Nephron (organoid): ENCODE measurements at regions not wholly inside any gene's neighbourhood (a gene's known extent, or its start where the extent isn't known, plus 50 kb on each side); places are given as distances from the start of the nearest gene placed in this dataset.

Experiments
- H3K27ac Mint-ChIP-seq, 3 experiments: 2 replicates each; pipeline ENCODE4 v1.8.0; 2020; ENCODE audit warnings: mixed read lengths in 3 of 3, mild to moderate bottlenecking in 2 of 3, moderate library complexity in 1 of 3
- H3K27me3 Mint-ChIP-seq: 2 replicates; pipeline ENCODE4 v1.8.0; 2021; ENCODE audit warnings: low read depth, mild to moderate bottlenecking, moderate library complexity, mixed read lengths
- H3K36me3 Mint-ChIP-seq: 2 replicates; pipeline ENCODE4 v1.8.0; 2020; ENCODE audit warnings: low read depth, mixed read lengths
- H3K4me1 Mint-ChIP-seq: 2 replicates; pipeline ENCODE4 v1.8.0; 2020; ENCODE audit warnings: mixed read lengths
- H3K4me3 Mint-ChIP-seq, 3 experiments: 2 replicates each; pipeline ENCODE4 v1.8.0; 2020; ENCODE audit warnings: mild to moderate bottlenecking in 3 of 3, mixed read lengths in 3 of 3, moderate library complexity in 2 of 3
- H3K9me3 Mint-ChIP-seq: 2 replicates; pipeline ENCODE4 v1.8.0; 2020; ENCODE audit warnings: mixed read lengths
- CTCF ChIP-seq, 3 experiments: fragments of 200-600 bp; sonication (generic); IDR thresholded peaks; one replicate each; pipeline ENCODE4 v1.5.0; 2021; ENCODE audit warnings: antibody characterized with exemption in 3 of 3; ENCODE audit not compliant: unreplicated experiment in 3 of 3

GRCh38 chr10:4008676-4009382 lies 223.8 kb upstream of the KLF6 start:
- no peaks in the 10 kb centered on the region for H3K36me3 Mint-ChIP-seq
- H3K27ac Mint-ChIP-seq: no peak overlapping the region
- H3K4me1 Mint-ChIP-seq: peaks cover 10% of the 10 kb centered on the region
- H3K9me3 Mint-ChIP-seq: no peaks in the 10 kb centered on the region
- H3K4me3 Mint-ChIP-seq: no peak overlapping the region
- no peak for TF ChIP-seq CTCF (IDR thresholded peaks at IDR 0.05; ENCODE audit: unreplicated experiment in 3 of 3)
- H3K27me3 Mint-ChIP-seq: peaks cover 18% of the 10 kb centered on the region

GRCh38 chr10:4007771-4008170 lies 222.8 kb upstream of the KLF6 start:
- no peak overlapping the region for H3K27ac Mint-ChIP-seq
- no peaks in the 10 kb centered on the region for H3K9me3 Mint-ChIP-seq
- H3K27me3 Mint-ChIP-seq: peaks cover 15% of the 10 kb centered on the region
- no peak for TF ChIP-seq CTCF (IDR thresholded peaks at IDR 0.05; ENCODE audit: unreplicated experiment in 3 of 3)
- H3K36me3 Mint-ChIP-seq: no peaks in the 10 kb centered on the region
- peaks cover 7% of the 10 kb centered on the region for H3K4me1 Mint-ChIP-seq
- H3K4me3 Mint-ChIP-seq: no peak overlapping the region

- Mint-ChIP-seq H3K27me3 (peaks cover 15% of the 10 kb centered on the region), H3K4me3 (no peak overlapping the region), H3K27ac (no peak overlapping the region), H3K4me1 (peaks cover 7% of the 10 kb centered on the region), H3K36me3 (no peaks in the 10 kb centered on the region), H3K9me3 (no peaks in the 10 kb centered on the region)
- no peak for TF ChIP-seq CTCF (IDR thresholded peaks at IDR 0.05; ENCODE audit: unreplicated experiment in 3 of 3)
Observed at GRCh38 chr10:4006858-4007257, 221.8 kb upstream of the KLF6 start.

- Mint-ChIP-seq H3K9me3 (peaks cover 4% of the 10 kb centered on the region), H3K27me3 (peaks cover 15% of the 10 kb centered on the region), H3K36me3 (no peaks in the 10 kb centered on the region), H3K4me3 (no peak overlapping the region), H3K4me1 (peaks cover 7% of the 10 kb centered on the region), H3K27ac (no peak overlapping the region)
- no peak for TF ChIP-seq CTCF (IDR thresholded peaks at IDR 0.05; ENCODE audit: unreplicated experiment in 3 of 3)
Observed at GRCh38 chr10:4006051-4006450, 221.0 kb upstream of the KLF6 start.

GRCh38 chr10:4004990-4005389 lies 220.0 kb upstream of the KLF6 start:
- Mint-ChIP-seq H3K4me1 (peaks cover 7% of the 10 kb centered on the region), H3K27ac (no peak overlapping the region), H3K9me3 (peaks cover 13% of the 10 kb centered on the region), H3K4me3 (no peak overlapping the region), H3K27me3 (peaks cover 20% of the 10 kb centered on the region), H3K36me3 (peaks cover 6% of the 10 kb centered on the region)
- TF ChIP-seq CTCF (IDR thresholded peaks at IDR 0.05; ENCODE audit: unreplicated experiment in 3 of 3): no peak

GRCh38 chr10:4004144-4004543 lies 219.1 kb upstream of the KLF6 start:
- no peak overlapping the region for H3K27ac Mint-ChIP-seq
- no peak overlapping the region for H3K4me3 Mint-ChIP-seq
- H3K4me1 Mint-ChIP-seq: peaks cover 7% of the 10 kb centered on the region
- peaks cover 7% of the 10 kb centered on the region for H3K36me3 Mint-ChIP-seq
- H3K27me3 Mint-ChIP-seq: peaks cover 20% of the 10 kb centered on the region
- H3K9me3 Mint-ChIP-seq: peaks cover 14% of the 10 kb centered on the region
- TF ChIP-seq CTCF (IDR thresholded peaks at IDR 0.05; ENCODE audit: unreplicated experiment in 3 of 3): no peak
